PC-9 (cell line): ENCODE measurements at regions not wholly inside any gene's neighbourhood (a gene's known extent, or its start where the extent isn't known, plus 50 kb on each side); places are given as distances from the start of the nearest gene placed in this dataset.

Experiments
- EZH2 ChIP-seq: fragments of 200-600 bp; sonication (generic); IDR thresholded peaks from 2 replicates; pipeline ENCODE4 v1.8.0; 2017; ENCODE audit warnings: antibody characterized with exemption, low read depth
- TF ChIP-seq, protein P1 (sequence below): fragments of 200-600 bp; sonication (generic); conservative IDR thresholded peaks from 2 replicates; pipeline ENCODE4 v1.6.1; 2017; ENCODE audit warnings: mixed run types, antibody characterized with exemption, mild to moderate bottlenecking, moderate library complexity

DNA sequence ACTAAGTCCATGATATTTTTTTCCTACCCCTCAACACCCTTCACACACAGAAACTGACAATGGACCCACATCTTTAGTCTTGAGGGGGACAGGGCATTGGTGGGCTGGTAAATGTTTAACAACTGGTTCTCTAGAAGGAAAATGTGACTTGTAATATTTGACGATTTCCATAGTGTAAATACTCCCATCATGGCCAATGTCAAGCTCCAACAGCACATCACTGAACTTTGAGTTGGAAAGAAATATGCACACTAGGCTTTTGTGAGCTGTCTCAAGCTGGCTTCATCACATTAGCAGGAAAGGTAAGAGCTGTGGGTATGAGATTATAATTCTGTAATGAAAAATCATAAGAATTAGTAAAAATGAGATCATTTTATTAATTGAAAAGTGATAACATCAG is 189.9 kb upstream of the PRLR start:
- TF ChIP-seq, protein P1, sequence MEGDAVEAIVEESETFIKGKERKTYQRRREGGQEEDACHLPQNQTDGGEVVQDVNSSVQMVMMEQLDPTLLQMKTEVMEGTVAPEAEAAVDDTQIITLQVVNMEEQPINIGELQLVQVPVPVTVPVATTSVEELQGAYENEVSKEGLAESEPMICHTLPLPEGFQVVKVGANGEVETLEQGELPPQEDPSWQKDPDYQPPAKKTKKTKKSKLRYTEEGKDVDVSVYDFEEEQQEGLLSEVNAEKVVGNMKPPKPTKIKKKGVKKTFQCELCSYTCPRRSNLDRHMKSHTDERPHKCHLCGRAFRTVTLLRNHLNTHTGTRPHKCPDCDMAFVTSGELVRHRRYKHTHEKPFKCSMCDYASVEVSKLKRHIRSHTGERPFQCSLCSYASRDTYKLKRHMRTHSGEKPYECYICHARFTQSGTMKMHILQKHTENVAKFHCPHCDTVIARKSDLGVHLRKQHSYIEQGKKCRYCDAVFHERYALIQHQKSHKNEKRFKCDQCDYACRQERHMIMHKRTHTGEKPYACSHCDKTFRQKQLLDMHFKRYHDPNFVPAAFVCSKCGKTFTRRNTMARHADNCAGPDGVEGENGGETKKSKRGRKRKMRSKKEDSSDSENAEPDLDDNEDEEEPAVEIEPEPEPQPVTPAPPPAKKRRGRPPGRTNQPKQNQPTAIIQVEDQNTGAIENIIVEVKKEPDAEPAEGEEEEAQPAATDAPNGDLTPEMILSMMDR = no peak
- no peak for TF ChIP-seq EZH2
